ENCODE measurements at regions not wholly inside any gene's neighbourhood (a gene's known extent, or its start where the extent isn't known, plus 50 kb on each side); places are given as distances from the start of the nearest gene placed in this dataset.

GRCh38 chr5:98602534-98603112, 170.8 kb upstream of the RGMB start:
- TF ChIP-seq CTCF (IDR thresholded peaks at IDR 0.05; ENCODE audit: insufficient read depth, low read depth, low read length), result no peak
- no peak for TF ChIP-seq EZH2 (IDR thresholded peaks at IDR 0.05; ENCODE audit: insufficient read depth, low read length)
